NT2/D1 (cell line): ENCODE measurements at regions not wholly inside any gene's neighbourhood (a gene's known extent, or its start where the extent isn't known, plus 50 kb on each side); places are given as distances from the start of the nearest gene placed in this dataset.

Experiments used
- DNase-seq: peaks from one replicate; pipeline ENCODE4 v3.0.0-alpha.2; 2011; ENCODE audit warnings: low read depth, low spot score
- H3K27me3 ChIP-seq: 2 replicates; pipeline ENCODE4 v1.6.0; 2011; ENCODE audit warnings: mild to moderate bottlenecking; ENCODE audit not compliant: insufficient read length, insufficient read depth
- H3K36me3 ChIP-seq: 2 replicates; pipeline ENCODE4 v1.6.1; 2011; ENCODE audit warnings: mild to moderate bottlenecking, low read length, mixed read lengths; ENCODE audit not compliant: insufficient read depth, insufficient read length
- H3K4me1 ChIP-seq: 2 replicates; pipeline ENCODE4 v1.5.1; 2011; ENCODE audit not compliant: insufficient read depth, insufficient read length
- H3K4me3 ChIP-seq: 2 replicates; pipeline ENCODE4 v1.5.1; 2011; ENCODE audit warnings: low read depth; ENCODE audit not compliant: insufficient read length
- H3K9ac ChIP-seq: 2 replicates; pipeline ENCODE4 v1.6.0; 2011; ENCODE audit warnings: low read depth; ENCODE audit not compliant: insufficient read length
- H3K9me3 ChIP-seq: 2 replicates; pipeline ENCODE4 v1.5.1; 2011; ENCODE audit warnings: mild to moderate bottlenecking, low read length; ENCODE audit not compliant: insufficient read depth
- SUZ12 ChIP-seq: IDR thresholded peaks from 2 replicates; pipeline ENCODE4 v1.6.1; 2011; ENCODE audit not compliant: insufficient read length, insufficient read depth; ENCODE audit errors: extremely low read depth
- YY1 ChIP-seq: IDR thresholded peaks from 2 replicates; pipeline ENCODE4 v1.6.1; 2011; ENCODE audit not compliant: insufficient read length, insufficient read depth
- ZNF274 ChIP-seq: IDR thresholded peaks from 2 replicates; pipeline ENCODE4 v1.6.1; 2011; ENCODE audit warnings: mild to moderate bottlenecking, low read depth, low read length

DNA sequence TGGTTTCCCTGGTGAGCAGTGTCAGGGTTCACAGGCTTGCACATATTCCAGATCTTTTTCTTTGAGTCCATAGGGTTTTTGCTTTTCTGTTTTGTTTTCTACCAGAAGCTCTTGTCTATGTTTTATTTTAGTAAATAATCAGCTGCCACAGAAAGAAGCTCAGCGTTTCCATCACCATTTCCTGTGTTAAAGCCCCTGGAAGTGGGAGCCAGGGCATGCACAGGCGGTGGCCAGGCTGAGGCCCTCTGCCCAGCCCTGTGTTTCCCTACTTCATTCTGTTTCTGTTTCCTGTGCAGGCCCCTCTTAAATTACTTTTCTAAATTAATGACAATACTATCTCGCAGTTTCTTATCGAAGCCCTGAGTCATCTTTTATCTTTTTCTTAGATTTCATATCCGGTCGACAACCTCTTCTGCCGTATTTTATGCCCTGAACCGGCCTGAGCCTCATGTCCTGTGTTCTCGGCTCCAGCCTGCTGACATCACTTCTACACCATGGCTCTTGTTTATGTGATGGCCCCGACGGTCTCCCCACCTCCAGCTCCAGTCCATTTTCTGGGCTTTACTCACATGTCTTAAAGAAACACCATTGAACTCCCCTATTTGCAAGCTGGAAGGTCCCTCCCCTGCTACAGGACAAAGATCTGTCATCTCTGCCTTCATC, 442.2 kb downstream of the TCERG1L start:
- H3K9ac ChIP-seq = no peak overlapping the region
- H3K36me3 ChIP-seq = no peaks in the 10 kb centered on the region
- H3K4me3 ChIP-seq = no peak overlapping the region
- H3K9me3 ChIP-seq = no peaks in the 10 kb centered on the region
- H3K27me3 ChIP-seq = no peaks in the 10 kb centered on the region
- no peaks in the 10 kb centered on the region for H3K4me1 ChIP-seq
- DNase-seq = no peak
- TF ChIP-seq SUZ12 = no peak
- TF ChIP-seq ZNF274 = no peak
- TF ChIP-seq YY1 = no peak

DNA sequence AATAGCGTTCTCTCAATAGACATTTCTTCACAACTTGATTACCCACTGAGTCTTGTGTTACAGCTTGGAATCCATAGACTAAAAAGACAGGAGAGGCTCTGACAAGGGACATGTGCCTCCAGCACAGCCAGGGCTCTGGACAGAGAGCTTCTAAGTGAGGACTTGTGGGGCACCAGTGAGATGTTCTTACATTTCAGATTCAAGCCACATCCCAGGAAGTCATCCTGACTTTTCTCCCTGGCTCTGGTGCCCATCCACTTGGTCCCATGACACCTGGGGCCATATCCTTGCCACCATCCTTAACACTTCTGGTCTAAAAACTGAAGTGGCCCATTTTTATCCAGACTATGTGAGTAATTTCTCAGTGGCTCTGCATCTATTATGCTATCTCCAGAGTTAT, 440.1 kb downstream of the TCERG1L start:
- H3K4me3 ChIP-seq = no peak overlapping the region
- no peaks in the 10 kb centered on the region for H3K27me3 ChIP-seq
- no peaks in the 10 kb centered on the region for H3K9me3 ChIP-seq
- DNase-seq = no peak
- TF ChIP-seq YY1 (no peak), ZNF274 (no peak), SUZ12 (no peak)
- H3K36me3 ChIP-seq = no peaks in the 10 kb centered on the region
- no peak overlapping the region for H3K9ac ChIP-seq
- H3K4me1 ChIP-seq = no peaks in the 10 kb centered on the region

DNA sequence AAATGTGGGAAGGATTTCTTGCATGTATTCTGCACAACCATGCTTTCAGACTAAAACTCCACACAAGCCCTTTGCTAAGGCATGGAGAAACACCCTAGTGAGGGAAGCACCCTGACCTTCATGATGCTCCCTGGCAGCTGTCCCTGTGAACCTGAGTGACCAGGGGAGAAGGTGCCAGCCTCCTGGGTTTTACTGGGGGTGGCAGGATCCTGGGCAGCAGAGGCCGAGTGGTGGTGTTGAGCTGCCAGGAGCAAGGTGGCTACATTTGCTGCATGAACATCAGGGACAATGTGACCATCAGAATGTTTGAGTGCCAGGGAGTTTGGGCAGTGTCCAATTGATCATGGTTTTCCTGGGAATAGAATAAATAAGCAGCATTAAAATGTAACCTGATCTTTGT, 437.9 kb downstream of the TCERG1L start:
- Histone ChIP-seq H3K9me3 (no peaks in the 10 kb centered on the region), H3K36me3 (no peaks in the 10 kb centered on the region), H3K4me1 (no peaks in the 10 kb centered on the region), H3K4me3 (no peak overlapping the region), H3K9ac (no peak overlapping the region), H3K27me3 (no peaks in the 10 kb centered on the region)
- DNase-seq = no peak
- TF ChIP-seq YY1 (no peak), ZNF274 (no peak), SUZ12 (no peak)

DNA sequence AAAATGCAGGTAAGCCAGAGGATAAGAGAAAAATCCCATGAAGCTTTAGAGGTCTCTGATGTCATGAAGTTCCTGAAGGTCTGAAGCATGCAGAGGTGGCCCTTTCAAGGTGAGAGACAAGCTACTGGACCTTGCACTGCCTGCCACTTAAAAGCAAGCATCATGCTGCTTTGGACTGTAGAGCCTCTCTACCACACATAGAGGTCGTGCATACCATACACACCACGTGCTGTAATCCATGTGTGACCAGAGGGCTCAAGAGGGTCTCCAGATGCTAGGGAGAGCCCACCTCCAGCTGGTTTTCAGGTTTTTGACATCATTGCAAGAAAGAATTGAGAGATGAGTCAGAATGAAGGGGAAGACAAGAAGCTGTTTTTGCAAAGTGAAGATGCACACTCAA, 436.4 kb downstream of the TCERG1L start:
- no peak overlapping the region for H3K4me3 ChIP-seq
- DNase-seq = no peak
- no peaks in the 10 kb centered on the region for H3K9me3 ChIP-seq
- no peak overlapping the region for H3K9ac ChIP-seq
- H3K4me1 ChIP-seq = no peaks in the 10 kb centered on the region
- no peaks in the 10 kb centered on the region for H3K27me3 ChIP-seq
- H3K36me3 ChIP-seq = no peaks in the 10 kb centered on the region
- TF ChIP-seq YY1 = no peak
- TF ChIP-seq ZNF274 = no peak

DNA sequence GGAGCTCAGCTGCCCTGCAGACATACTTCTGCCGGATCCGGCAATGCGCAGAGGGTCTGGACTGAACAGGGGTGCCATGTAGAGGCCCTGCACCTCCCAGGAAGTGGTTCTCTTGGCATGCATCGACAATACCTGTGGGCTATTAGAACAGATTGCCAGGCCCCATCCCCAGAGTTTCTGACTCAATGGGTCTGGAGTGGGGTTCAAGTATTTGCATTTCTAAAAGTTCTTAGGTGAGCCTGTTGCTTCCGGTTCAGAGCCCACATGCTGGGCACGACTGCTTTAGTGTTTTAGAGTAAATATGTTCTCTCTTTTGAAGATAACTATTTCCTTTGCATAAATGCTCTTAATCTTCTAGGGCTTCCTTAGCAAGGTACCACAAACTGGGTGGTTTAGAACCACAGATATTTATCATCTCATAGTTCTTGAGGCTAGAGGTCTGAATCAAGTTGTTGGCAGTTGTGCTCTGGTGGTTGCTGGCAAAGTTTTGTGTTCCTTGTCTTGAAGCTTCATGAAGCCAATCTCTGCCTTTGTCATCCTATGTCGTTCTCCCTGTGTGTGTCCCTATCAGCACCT, 435.5 kb downstream of the TCERG1L start:
- Histone ChIP-seq H3K4me3 (no peak overlapping the region), H3K36me3 (no peaks in the 10 kb centered on the region), H3K9me3 (no peaks in the 10 kb centered on the region), H3K4me1 (no peaks in the 10 kb centered on the region), H3K9ac (no peak overlapping the region), H3K27me3 (no peaks in the 10 kb centered on the region)
- no peak for DNase-seq
- TF ChIP-seq SUZ12 (no peak), ZNF274 (no peak), YY1 (no peak)

DNA sequence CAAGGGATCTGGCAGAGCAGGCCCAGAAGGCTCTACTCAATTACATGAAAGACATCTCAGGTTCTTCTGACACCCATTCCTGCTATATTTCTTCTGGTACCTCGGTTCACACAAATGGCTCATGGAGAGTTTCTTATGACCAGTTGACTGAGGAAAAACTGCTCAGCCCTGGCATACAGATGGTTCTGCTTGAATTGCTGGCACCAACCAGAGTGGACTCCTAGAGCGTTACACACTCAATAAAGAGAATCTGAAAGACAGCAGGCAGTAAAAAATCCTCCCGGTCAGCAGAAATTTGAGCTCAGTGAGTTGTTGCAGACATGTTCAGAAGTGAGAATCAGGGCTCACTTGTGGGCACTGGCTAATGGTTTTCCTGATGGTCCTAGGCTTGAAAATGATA, 434.4 kb downstream of the TCERG1L start:
- TF ChIP-seq SUZ12 = no peak
- no peak for TF ChIP-seq ZNF274
- TF ChIP-seq YY1 = no peak
- Histone ChIP-seq H3K36me3 (no peaks in the 10 kb centered on the region), H3K9ac (no peak overlapping the region), H3K27me3 (no peaks in the 10 kb centered on the region), H3K9me3 (no peaks in the 10 kb centered on the region), H3K4me3 (no peak overlapping the region), H3K4me1 (no peaks in the 10 kb centered on the region)
- DNase-seq = no peak

DNA sequence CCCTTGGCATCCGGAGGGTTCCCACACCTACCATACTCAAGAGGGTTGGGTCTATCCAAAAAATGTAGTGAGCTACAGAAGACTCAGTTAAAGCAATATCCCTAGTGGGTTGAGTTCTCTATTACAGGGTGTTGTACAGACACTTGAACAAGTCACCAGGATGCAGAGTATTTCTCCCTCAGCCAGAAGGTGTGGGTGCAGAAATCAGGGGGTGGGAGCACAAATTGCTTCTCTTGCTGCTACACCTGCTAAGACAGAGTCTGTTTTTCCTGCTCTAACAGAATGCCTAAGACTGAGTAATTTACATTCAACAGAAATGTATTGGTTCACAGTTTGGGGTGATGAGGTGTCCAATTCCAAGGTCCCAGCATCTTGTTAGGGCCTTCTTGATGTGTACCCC, 433.4 kb downstream of the TCERG1L start:
- Histone ChIP-seq H3K4me3 (no peak overlapping the region), H3K27me3 (no peaks in the 10 kb centered on the region), H3K9me3 (no peaks in the 10 kb centered on the region), H3K36me3 (no peaks in the 10 kb centered on the region), H3K9ac (no peak overlapping the region), H3K4me1 (no peaks in the 10 kb centered on the region)
- TF ChIP-seq ZNF274 (no peak), YY1 (no peak), SUZ12 (no peak)
- DNase-seq = no peak

DNA sequence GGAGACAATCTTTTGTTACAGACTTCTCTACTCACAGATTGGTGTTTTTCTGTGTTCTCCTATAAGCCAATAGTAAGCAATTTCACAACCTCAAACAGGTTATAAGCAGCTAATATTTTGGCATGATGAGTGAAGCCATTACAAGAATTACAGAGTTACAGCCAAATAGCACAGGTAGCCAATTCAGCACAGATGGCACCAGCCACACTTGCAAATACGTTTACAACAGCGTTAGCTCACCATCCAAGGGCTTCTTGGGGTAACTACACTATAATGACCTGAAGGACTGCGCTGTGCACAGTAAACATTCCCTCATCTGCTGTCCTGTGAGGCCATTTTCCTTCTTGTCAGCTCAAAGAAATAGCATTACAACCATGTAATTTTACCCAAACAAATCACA, 428.6 kb downstream of the TCERG1L start:
- H3K36me3 ChIP-seq = no peaks in the 10 kb centered on the region
- no peak for TF ChIP-seq ZNF274
- no peak for TF ChIP-seq SUZ12
- TF ChIP-seq YY1 = no peak
- H3K4me3 ChIP-seq = no peak overlapping the region

More for the DNA sequence above, 428.6 kb downstream of the TCERG1L start:
- H3K9me3 ChIP-seq = no peaks in the 10 kb centered on the region
- no peak for DNase-seq
- no peaks in the 10 kb centered on the region for H3K4me1 ChIP-seq
- H3K27me3 ChIP-seq = no peaks in the 10 kb centered on the region
- no peak overlapping the region for H3K9ac ChIP-seq
